ENCODE measurements at regions not wholly inside any gene's neighbourhood (a gene's known extent, or its start where the extent isn't known, plus 50 kb on each side); places are given as distances from the start of the nearest gene placed in this dataset.

GRCh38 chr15:53110999-53111398, 320.9 kb upstream of the ONECUT1 start:
- no peak for TF ChIP-seq CTCF (IDR thresholded peaks at IDR 0.05)
- no peak for TF ChIP-seq POLR2A (IDR thresholded peaks at IDR 0.05)
